ENCODE measurements at regions not wholly inside any gene's neighbourhood (a gene's known extent, or its start where the extent isn't known, plus 50 kb on each side); places are given as distances from the start of the nearest gene placed in this dataset.

DNA sequence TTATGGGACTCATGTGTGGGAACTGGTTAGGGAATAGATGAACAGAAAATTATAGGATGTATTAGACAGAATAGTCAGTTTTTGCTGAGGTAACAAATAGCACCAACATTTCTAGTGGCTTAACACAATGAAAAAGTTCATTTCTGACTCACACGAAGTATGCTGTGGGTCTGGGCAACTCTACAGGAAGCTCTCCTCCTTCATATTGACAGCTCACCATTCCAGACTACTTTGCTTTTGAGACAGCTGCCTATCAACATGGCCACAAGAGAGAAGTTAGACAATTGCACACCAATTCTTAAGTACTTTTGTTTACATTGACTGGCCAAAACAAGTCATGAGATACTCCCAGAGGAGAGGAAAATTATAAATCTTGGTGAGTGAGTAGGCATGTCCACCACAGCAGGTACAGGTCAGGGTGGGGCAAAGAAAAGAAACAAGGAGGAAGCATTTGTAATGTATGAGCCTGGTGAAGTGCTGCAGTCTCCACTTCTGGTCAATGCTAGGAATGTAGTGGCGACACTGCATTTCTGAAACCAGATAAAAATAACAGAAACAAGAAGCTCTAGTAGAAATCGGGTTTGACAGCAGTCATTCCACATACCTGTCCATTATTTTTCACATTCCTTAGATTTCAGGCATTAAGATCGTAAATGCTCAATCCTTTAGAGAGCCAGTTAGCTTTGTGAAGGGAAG is 141.6 kb downstream of the ICOS start:
- no peak overlapping the region for H3K4me3 ChIP-seq (ENCODE audit: low read length)
- TF ChIP-seq CTCF (conservative IDR thresholded peaks at IDR 0.05; ENCODE audit: low read depth, low read length): no peak
- DNase-seq (ENCODE audit: low read depth): no peak

DNA sequence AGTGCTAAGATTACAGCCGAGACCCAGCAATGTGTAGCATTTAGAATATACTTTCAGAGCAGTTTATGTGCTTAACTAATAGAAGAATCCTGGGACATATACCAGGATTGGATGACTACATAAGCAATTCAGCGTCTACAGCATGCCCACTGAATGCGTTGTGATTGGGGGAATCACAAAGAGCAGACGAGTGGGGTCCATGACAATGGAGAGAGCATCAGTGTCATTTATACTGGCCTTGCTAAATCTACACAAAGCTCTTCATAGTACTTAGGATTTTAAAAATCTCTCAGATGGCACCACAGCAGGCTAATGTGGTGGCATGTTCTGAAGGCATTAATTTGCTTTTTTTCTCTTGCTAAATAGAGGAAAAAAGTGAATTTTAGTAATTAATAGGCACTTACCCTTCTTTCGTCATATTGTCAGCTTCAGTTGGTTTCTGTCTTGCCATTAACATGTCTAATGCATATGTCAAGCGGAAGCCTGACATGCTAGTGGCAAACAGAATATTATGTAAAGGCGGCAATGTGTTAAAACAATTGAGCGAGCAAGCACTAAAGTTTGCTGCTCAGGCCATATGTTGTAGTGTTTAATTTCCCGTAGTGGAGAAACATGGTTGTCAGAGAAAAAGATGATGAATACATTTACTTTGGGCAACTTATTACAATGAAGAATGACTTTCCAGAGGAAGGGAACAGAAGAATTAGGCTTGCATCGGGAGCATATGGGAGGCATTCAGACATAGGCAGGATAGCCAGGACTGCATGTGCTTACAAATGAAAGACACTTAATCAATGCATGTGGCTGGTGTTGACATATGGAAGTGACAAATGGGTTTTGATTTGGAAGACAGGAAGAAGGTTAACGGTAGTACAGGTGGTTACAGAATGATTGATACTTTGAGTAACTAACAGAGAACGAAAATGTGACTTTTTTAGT is 145.2 kb downstream of the ICOS start:
- H3K4me3 ChIP-seq (ENCODE audit: low read length): no peak overlapping the region
- TF ChIP-seq CTCF (conservative IDR thresholded peaks at IDR 0.05; ENCODE audit: low read depth, low read length): no peak
- DNase-seq (ENCODE audit: low read depth): no peak

DNA sequence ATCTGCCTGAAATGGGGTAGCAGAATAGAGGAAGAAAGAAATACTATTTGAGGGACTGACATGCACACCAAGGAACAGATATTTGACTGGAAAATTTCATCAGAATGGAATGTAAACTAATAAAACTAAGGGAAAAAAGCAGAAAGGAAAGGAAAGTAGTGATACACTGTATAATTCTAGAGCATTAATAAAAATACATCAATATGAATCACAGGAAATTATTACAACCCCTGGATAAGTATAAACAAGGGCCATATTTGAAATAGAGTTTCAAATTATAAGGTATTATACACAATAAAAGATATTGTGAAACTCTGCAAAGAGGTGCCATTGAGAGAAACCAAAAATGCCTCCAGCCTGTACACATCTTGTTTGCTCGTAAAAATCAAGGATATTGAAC is 149.6 kb downstream of the ICOS start:
- H3K4me3 ChIP-seq (ENCODE audit: low read length): no peak overlapping the region
- no peak for DNase-seq (ENCODE audit: low read depth)
- no peak for TF ChIP-seq CTCF (conservative IDR thresholded peaks at IDR 0.05; ENCODE audit: low read depth, low read length)

GRCh38 chr2:204089105-204089504 is 152.5 kb downstream of the ICOS start:
- DNase-seq (ENCODE audit: low read depth): no peak
- TF ChIP-seq CTCF (conservative IDR thresholded peaks at IDR 0.05; ENCODE audit: low read depth, low read length): no peak
- H3K4me3 ChIP-seq (ENCODE audit: low read length): no peak overlapping the region

DNA sequence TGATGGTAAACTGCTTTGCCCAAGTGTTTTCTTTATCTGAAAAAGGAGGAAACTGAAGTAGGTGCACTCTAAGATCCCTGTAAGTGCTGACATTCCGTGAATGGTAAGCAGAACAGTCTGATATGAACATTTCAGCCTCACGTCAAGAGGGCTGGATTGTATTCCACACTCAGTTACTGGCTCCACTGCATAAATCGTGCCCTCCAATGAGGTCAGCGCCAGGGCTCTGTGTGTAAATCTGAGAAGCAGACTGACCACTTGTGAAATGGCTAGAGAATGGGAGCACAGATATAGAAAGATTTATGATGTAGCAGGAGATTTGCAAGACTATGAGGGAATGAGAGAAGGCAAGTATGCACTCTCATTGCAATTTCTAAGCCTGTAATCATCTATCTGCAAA is 153.0 kb downstream of the ICOS start:
- H3K4me3 ChIP-seq (ENCODE audit: low read length): no peak overlapping the region
- DNase-seq (ENCODE audit: low read depth): no peak
- TF ChIP-seq CTCF (conservative IDR thresholded peaks at IDR 0.05; ENCODE audit: low read depth, low read length): no peak

DNA sequence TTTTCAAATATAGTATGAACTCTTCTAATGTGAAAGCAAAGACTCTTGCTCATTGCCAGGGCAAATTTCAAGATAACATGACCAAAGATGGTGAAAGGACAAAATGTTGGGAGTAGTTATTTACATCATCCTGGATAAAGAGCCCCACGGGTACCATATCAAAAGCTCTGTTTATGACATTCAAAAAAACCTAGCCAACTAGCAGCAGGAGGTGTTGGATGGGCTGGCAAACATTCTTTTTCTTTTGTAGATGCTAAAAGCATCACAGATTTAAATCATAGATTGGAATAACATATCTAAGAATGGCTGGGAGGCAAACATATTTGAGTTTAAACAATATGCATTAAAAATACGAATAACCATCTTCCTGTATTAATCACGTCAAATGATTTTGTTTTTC is 153.5 kb downstream of the ICOS start:
- no peak overlapping the region for H3K4me3 ChIP-seq (ENCODE audit: low read length)
- TF ChIP-seq CTCF (conservative IDR thresholded peaks at IDR 0.05; ENCODE audit: low read depth, low read length): no peak
- no peak for DNase-seq (ENCODE audit: low read depth)

All from retinal pigment epithelial cell (primary cell).